VCaP (cell line): ENCODE measurements at regions not wholly inside any gene's neighbourhood (a gene's known extent, or its start where the extent isn't known, plus 50 kb on each side); places are given as distances from the start of the nearest gene placed in this dataset.

Experiments
- H3K27ac ChIP-seq: fragments of 450-650 bp; 2 replicates; pipeline ENCODE4 v1.5.1; 2017
- TF ChIP-seq, protein P1 (sequence below): fragments of 450-650 bp; conservative IDR thresholded peaks from 2 replicates; pipeline ENCODE4 v1.5.1; 2017; ENCODE audit warnings: mild to moderate bottlenecking, moderate library complexity

DNA sequence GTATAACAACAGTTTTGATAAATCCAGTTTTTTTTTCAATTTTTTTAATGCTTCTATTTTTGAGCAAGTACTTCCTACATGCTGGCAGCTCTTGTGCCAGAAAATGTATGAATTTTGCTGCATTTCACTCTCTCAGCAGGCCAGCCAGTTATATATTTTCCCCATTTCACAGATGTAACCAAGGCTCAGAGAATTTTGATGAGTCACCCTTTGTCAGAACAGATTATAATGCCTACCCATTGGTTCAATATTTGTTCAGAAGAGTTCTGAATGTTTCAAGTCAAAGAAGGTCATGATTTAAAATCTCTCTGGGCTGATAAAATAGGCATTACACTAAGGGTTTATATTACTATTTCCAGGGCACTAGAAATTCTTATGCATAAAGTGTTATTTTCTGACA lies 452.2 kb downstream of the RWDD3 start:
- H3K27ac ChIP-seq, result no peak overlapping the region

DNA sequence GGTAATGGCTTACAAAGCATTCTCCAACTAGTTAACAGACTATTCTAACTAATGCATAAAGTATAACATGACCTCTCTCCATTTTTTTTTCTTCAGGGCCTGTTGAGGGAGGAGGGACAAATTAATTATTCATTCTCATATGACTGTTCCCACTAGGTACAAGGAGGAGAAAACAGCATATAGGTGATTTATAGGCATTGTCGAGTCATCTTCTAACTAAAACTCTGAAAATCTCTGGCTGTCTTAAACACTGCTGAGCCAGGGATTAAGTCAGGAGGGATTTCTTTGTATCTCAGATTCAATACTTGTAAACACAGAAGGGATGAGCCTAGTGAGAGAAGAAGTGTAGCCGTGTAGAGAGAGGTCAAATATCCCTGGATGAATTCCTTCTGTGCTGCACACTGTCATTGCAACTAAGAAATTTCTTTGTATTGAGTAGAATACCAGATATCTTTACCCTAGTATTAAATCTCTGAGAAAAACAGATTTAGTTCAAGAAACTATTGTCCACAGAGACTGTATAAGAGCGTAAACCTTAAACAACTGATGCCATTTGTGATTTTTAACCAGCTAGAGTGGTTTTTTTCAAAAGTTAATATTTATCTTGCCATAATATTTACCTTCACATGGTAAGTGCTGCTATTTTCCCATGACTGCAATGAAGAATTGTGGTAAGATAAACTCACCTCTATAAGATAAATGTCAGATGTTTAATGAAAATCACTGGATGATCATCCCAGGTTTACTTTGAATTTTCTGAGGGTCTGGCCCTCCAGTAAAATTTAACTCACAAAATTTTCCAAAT lies 465.3 kb downstream of the RWDD3 start:
- no peak overlapping the region for H3K27ac ChIP-seq
- TF ChIP-seq, protein P1, sequence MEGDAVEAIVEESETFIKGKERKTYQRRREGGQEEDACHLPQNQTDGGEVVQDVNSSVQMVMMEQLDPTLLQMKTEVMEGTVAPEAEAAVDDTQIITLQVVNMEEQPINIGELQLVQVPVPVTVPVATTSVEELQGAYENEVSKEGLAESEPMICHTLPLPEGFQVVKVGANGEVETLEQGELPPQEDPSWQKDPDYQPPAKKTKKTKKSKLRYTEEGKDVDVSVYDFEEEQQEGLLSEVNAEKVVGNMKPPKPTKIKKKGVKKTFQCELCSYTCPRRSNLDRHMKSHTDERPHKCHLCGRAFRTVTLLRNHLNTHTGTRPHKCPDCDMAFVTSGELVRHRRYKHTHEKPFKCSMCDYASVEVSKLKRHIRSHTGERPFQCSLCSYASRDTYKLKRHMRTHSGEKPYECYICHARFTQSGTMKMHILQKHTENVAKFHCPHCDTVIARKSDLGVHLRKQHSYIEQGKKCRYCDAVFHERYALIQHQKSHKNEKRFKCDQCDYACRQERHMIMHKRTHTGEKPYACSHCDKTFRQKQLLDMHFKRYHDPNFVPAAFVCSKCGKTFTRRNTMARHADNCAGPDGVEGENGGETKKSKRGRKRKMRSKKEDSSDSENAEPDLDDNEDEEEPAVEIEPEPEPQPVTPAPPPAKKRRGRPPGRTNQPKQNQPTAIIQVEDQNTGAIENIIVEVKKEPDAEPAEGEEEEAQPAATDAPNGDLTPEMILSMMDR, result no peak

More for the DNA sequence above, 452.2 kb downstream of the RWDD3 start:
- TF ChIP-seq, protein P1, result no peak

DNA sequence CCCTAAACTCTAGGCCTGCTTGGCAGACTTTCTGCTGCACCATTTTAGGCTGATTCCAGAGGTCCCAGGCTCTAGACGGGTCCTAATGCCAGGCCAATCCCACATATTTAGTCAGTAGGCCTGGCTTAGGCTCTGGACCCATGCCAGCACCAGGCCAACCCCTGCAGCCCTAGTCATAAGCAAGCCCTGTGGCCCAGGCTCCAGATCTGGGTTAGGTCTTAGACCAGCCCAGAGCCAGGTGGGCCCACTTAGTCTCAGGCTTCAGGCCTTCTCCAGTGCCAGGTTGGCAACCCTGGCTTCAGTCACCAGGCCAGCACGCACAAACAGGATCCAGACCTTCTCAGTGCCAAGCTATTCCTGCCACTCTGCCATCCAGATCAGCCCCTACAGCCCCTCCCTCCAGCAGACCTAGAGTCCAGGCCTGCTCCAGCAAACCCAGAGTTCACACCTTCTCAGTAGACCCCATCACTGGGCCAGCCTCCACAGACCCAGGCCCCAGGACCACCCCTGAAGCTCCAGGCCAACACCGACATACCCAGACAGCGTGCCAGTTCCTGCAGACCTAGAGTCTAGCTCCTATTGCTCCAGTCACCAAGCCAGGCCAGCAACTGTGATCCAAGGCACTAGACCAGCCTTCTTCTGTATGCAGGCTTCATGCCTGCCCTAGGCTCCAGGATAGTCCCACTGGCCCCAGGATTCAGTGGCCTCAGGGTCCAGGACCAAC lies 467.6 kb downstream of the RWDD3 start:
- H3K27ac ChIP-seq, result no peak overlapping the region
- TF ChIP-seq, protein P1, result no peak

DNA sequence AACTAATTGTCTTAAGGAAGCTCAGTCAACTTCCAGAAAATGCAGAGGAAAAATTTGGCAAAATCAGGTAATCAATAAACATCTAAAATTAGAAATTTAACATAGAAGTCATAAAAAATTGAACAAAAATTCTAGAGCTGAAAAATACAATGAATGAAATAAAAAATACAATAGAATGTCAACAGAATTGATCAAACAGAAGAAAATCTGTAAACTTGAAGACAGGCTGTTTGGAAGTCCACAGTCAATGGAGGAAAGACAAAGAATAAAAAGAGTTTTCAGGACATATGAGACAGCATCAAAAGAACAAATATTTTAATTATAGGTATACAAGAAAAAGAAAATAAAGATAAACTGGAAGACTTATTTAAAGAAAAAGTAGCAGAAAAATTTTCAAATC lies 469.0 kb downstream of the RWDD3 start:
- no peak overlapping the region for H3K27ac ChIP-seq
- TF ChIP-seq, protein P1, result no peak

DNA sequence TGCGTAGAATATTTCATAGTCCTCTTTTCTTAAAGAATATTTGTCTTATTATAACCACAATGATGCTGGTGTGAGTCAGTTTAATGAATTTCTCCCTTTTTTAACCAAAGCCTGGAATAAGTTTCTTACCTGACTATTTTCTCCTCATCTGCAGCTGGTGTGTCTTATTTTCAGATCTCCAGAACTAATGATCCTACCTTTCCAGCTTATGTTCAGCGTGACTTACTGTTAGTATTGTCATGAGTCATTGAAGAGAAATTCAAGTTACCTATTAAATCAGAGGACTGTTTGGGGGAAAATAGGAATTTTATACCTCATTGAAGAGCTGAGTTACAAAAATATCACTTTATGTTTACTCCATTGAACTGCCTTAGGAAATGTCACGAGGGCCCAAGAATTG lies 482.1 kb downstream of the RWDD3 start:
- no peak overlapping the region for H3K27ac ChIP-seq
- TF ChIP-seq, protein P1, result no peak

DNA sequence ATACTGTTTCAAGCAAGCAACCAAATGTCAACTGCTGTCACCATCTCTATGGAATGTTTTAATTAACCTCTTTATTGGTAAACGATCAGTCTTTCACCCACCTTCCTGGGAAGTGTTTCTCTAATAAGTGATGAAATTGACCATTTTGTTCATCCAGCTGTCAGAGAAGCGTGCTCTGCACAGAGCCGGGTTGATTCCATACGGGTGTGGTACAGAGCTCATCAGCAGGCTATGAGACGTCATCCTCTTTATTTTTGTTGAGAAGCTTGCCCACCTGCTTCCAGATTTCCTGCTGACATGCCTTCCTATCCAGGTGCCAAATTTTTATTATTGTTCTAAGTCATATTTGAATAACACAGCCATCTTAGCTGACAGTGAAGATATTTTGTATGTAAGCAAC lies 482.5 kb downstream of the RWDD3 start:
- no peak overlapping the region for H3K27ac ChIP-seq
- TF ChIP-seq, protein P1, result no peak

DNA sequence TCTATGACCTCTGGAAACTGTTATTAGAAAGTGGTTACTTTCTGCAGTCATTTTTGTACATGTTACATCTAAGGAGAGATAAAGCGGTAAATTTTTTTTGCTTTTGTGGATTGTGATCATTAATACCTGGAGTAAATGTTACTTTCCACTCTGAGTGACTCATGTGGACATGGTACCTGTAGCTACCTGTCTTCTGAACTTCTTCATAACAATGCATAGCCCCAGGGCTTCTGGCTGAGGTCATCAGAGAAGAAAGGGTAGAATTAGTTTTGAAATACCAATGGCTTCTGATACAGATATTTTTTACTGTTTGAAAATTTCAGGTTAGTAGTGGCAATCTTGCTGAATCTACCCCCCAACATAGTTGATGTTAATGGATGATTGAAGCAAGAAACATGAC lies 489.3 kb downstream of the RWDD3 start:
- no peak overlapping the region for H3K27ac ChIP-seq
- TF ChIP-seq, protein P1, result no peak
